ENCODE measurements at regions not wholly inside any gene's neighbourhood (a gene's known extent, or its start where the extent isn't known, plus 50 kb on each side); places are given as distances from the start of the nearest gene placed in this dataset.

GRCh38 chr13:37457612-37458011 lies 141.0 kb downstream of the POSTN start:
- Histone ChIP-seq H3K36me3 (replicated peaks; ENCODE audit: insufficient read depth, low read length) (no peaks in the 10 kb centered on the region), H3K9me3 (replicated peaks; ENCODE audit: insufficient read depth, low read length) (no peaks in the 10 kb centered on the region), H2AFZ (ENCODE audit: low read length) (no peak overlapping the region), H3K27ac (ENCODE audit: low read length) (no peak overlapping the region), H3K9ac (ENCODE audit: low read length) (no peak overlapping the region), H3K27me3 (replicated peaks; ENCODE audit: insufficient read depth, low read length) (no peaks in the 10 kb centered on the region), H3K4me3 (ENCODE audit: low read length) (no peak overlapping the region), H3K79me2 (ENCODE audit: low read length) (no peaks in the 10 kb centered on the region), H3K9me2 (replicated peaks; ENCODE audit: insufficient read depth, low read length) (no peaks in the 10 kb centered on the region), H3K4me1 (ENCODE audit: low read length) (no peaks in the 10 kb centered on the region), H4K20me1 (ENCODE audit: insufficient read depth, low read length) (no peaks in the 10 kb centered on the region), H3F3A (ENCODE audit: insufficient read depth, low read length) (no peaks in the 10 kb centered on the region), H3K4me2 (ENCODE audit: low read depth, low read length) (no peak overlapping the region)
- DNase-seq, result no peak
- no peak for TF ChIP-seq EZH2phosphoT487 (IDR thresholded peaks at IDR 0.05; ENCODE audit: low read length)
- TF ChIP-seq, protein P1, sequence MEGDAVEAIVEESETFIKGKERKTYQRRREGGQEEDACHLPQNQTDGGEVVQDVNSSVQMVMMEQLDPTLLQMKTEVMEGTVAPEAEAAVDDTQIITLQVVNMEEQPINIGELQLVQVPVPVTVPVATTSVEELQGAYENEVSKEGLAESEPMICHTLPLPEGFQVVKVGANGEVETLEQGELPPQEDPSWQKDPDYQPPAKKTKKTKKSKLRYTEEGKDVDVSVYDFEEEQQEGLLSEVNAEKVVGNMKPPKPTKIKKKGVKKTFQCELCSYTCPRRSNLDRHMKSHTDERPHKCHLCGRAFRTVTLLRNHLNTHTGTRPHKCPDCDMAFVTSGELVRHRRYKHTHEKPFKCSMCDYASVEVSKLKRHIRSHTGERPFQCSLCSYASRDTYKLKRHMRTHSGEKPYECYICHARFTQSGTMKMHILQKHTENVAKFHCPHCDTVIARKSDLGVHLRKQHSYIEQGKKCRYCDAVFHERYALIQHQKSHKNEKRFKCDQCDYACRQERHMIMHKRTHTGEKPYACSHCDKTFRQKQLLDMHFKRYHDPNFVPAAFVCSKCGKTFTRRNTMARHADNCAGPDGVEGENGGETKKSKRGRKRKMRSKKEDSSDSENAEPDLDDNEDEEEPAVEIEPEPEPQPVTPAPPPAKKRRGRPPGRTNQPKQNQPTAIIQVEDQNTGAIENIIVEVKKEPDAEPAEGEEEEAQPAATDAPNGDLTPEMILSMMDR (IDR thresholded peaks at IDR 0.05; ENCODE audit: low read length), result no peak
- no peak for TF ChIP-seq EZH2 (optimal IDR thresholded peaks at IDR 0.05; ENCODE audit: low read depth, low read length)

DNA sequence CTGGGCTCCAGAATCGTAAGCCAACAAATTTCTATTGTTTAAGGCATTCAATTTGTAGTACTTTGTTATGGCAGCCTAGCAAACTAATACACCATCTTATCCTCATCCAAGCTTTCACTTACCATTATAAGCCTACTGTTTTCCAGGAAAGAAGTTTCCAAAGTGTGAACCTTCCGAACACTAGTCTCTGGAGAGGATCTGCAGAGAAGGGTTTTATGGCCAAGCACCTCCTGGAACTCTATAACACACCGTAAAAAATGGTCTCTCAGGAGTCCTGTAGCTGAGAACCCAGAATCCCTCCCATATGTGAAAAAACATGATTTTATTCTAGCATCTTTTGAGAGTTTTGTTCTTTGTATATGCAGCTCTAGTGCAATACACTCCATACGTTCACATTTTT lies 142.1 kb downstream of the POSTN start:
- Histone ChIP-seq H3K9me3 (replicated peaks; ENCODE audit: insufficient read depth, low read length) (no peaks in the 10 kb centered on the region), H3K4me2 (ENCODE audit: low read depth, low read length) (no peak overlapping the region), H3K9me2 (replicated peaks; ENCODE audit: insufficient read depth, low read length) (no peaks in the 10 kb centered on the region), H3K27ac (ENCODE audit: low read length) (no peak overlapping the region), H3K79me2 (ENCODE audit: low read length) (no peaks in the 10 kb centered on the region), H4K20me1 (ENCODE audit: insufficient read depth, low read length) (no peaks in the 10 kb centered on the region), H3K4me1 (ENCODE audit: low read length) (no peaks in the 10 kb centered on the region), H3K36me3 (replicated peaks; ENCODE audit: insufficient read depth, low read length) (no peaks in the 10 kb centered on the region), H3K9ac (ENCODE audit: low read length) (no peak overlapping the region), H3K4me3 (ENCODE audit: low read length) (no peak overlapping the region), H3F3A (ENCODE audit: insufficient read depth, low read length) (no peaks in the 10 kb centered on the region), H2AFZ (ENCODE audit: low read length) (no peak overlapping the region), H3K27me3 (replicated peaks; ENCODE audit: insufficient read depth, low read length) (no peaks in the 10 kb centered on the region)
- TF ChIP-seq, protein P1 (IDR thresholded peaks at IDR 0.05; ENCODE audit: low read length), result no peak
- DNase-seq, result no peak

- no peak overlapping the region for H3K4me2 ChIP-seq (ENCODE audit: low read depth, low read length)
- H2AFZ ChIP-seq (ENCODE audit: low read length), result no peak overlapping the region
- H3K36me3 ChIP-seq (replicated peaks; ENCODE audit: insufficient read depth, low read length), result no peaks in the 10 kb centered on the region
- H3K27me3 ChIP-seq (replicated peaks; ENCODE audit: insufficient read depth, low read length), result no peaks in the 10 kb centered on the region
- no peak for DNase-seq
- H3K4me1 ChIP-seq (ENCODE audit: low read length), result no peaks in the 10 kb centered on the region
- no peaks in the 10 kb centered on the region for H3K79me2 ChIP-seq (ENCODE audit: low read length)
- H3K9me2 ChIP-seq (replicated peaks; ENCODE audit: insufficient read depth, low read length), result no peaks in the 10 kb centered on the region
- H3F3A ChIP-seq (ENCODE audit: insufficient read depth, low read length), result no peaks in the 10 kb centered on the region
- TF ChIP-seq EZH2phosphoT487 (IDR thresholded peaks at IDR 0.05; ENCODE audit: low read length) (no peak), EZH2 (optimal IDR thresholded peaks at IDR 0.05; ENCODE audit: low read depth, low read length) (no peak)
- TF ChIP-seq, protein P1 (IDR thresholded peaks at IDR 0.05; ENCODE audit: low read length), result no peak
- no peak overlapping the region for H3K4me3 ChIP-seq (ENCODE audit: low read length)
- no peaks in the 10 kb centered on the region for H3K9me3 ChIP-seq (replicated peaks; ENCODE audit: insufficient read depth, low read length)
- H4K20me1 ChIP-seq (ENCODE audit: insufficient read depth, low read length), result no peaks in the 10 kb centered on the region
- no peak overlapping the region for H3K9ac ChIP-seq (ENCODE audit: low read length)
- H3K27ac ChIP-seq (ENCODE audit: low read length), result no peak overlapping the region
Measured at GRCh38 chr13:37456041-37456440, 142.5 kb downstream of the POSTN start.
